ENCODE measurements at regions not wholly inside any gene's neighbourhood (a gene's known extent, or its start where the extent isn't known, plus 50 kb on each side); places are given as distances from the start of the nearest gene placed in this dataset.

DNA sequence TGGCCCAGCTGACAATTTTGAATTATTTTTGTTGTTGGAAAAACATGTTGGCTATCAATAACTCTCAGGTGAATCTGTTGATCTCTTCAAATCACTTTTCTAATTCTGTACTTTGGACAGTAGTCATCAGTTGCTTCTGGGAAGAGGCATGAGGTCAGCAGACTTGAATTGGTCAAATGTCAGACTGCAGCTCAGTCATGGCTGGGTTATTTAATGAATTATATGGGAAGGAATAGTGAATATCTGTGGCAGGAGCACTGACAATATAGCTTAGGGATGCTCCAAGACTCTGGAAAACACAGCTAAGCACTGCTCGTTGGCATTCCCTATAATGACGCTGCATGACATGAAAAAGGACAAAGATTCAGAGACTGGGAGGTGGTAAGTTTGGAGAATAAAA is 98.8 kb upstream of the GAP43 start:
- TF ChIP-seq CTCF (IDR thresholded peaks at IDR 0.05) = no peak
- TF ChIP-seq POLR2A (IDR thresholded peaks at IDR 0.05) = no peak
